ENCODE measurements at regions not wholly inside any gene's neighbourhood (a gene's known extent, or its start where the extent isn't known, plus 50 kb on each side); places are given as distances from the start of the nearest gene placed in this dataset.
A peak's percentile ranks its signal among the peaks of the same experiment; 100 is the strongest.
"Not testable (repeated sequence)": the region's sequence is repeated elsewhere in the genome, so short reads cannot be mapped to it uniquely, and the experiment has no call there.

DNA sequence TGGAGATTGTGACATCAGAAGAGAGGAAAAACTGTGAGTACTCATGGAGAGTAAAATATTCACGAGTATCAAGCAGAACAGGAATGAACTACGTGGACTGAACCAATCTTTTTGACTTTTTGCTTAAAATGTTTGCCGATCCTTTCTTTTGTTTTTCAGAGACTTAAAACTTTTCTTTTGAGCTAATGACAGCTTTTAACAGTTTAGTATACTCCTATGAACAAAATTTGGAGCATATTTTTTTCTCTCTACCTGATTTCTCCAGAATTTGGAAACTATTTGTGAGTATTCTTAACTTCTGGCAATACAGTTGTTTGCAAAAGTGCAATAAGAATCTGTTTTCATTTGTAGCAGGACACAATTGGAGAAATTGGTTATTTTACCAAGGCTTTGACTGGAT lies 786.3 kb downstream of the SORCS1 start:
- TF ChIP-seq, protein P1, sequence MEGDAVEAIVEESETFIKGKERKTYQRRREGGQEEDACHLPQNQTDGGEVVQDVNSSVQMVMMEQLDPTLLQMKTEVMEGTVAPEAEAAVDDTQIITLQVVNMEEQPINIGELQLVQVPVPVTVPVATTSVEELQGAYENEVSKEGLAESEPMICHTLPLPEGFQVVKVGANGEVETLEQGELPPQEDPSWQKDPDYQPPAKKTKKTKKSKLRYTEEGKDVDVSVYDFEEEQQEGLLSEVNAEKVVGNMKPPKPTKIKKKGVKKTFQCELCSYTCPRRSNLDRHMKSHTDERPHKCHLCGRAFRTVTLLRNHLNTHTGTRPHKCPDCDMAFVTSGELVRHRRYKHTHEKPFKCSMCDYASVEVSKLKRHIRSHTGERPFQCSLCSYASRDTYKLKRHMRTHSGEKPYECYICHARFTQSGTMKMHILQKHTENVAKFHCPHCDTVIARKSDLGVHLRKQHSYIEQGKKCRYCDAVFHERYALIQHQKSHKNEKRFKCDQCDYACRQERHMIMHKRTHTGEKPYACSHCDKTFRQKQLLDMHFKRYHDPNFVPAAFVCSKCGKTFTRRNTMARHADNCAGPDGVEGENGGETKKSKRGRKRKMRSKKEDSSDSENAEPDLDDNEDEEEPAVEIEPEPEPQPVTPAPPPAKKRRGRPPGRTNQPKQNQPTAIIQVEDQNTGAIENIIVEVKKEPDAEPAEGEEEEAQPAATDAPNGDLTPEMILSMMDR (IDR thresholded peaks at IDR 0.05; ENCODE audit: low read depth, low read length), result no peak

DNA sequence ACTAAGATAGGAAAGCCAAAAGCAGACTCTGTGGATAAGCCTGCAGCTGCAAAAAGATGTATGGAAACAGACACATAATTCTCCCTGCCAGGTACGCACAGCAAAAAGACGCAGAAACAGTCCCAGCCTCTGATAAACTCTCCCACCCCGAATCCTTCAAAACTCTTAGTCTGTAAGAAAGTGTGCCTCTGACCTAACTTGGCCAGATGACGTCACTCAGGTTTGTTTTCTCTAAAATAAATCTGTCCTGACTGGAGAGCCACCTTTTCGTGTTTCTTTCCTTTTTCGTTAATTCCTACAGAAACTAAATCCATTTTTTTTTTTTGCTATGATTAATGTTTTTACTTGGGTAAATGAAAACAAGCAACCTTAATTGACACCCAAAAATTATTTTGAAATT lies 793.8 kb downstream of the SORCS1 start:
- H3K4me3 ChIP-seq, result no peak overlapping the region
- H3K9me3 ChIP-seq (ENCODE audit: low read depth), result no peaks in the 10 kb centered on the region

More for the DNA sequence above, 786.3 kb downstream of the SORCS1 start:
- no peak overlapping the region for H3K4me3 ChIP-seq
- no peaks in the 10 kb centered on the region for H3K9me3 ChIP-seq (ENCODE audit: low read depth)
- no peaks in the 10 kb centered on the region for H3K27me3 ChIP-seq
- H3K27ac ChIP-seq, result no peak overlapping the region
- peaks cover 13% of the 10 kb centered on the region for H3K4me1 ChIP-seq (ENCODE audit: low read depth)
- H3K36me3 ChIP-seq, result no peaks in the 10 kb centered on the region
- no peak for DNase-seq (ENCODE audit: low read depth in 1 of 2, low spot score in 1 of 2)

DNA sequence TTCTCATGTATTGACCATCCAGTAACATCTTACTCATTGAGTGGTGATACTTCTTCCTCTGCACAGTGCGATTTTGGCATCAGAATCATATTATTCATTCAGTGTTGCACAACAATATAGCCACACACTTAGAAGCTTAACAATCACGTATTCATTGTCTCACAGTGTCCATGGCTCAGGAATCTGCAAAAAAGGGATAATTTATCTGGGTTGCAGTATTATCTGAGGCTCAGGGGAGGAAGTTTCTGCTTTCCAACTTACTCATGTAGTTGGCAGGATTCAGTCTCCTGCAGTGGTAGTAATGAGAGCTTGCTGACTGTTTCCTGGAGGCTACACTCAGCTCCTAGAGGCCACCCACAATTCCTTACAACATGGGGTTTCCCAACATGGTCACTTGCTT lies 803.6 kb downstream of the SORCS1 start:
- Histone ChIP-seq H3K27ac (no peak overlapping the region), H3K27me3 (no peaks in the 10 kb centered on the region), H3K4me3 (no peak overlapping the region), H3K9me3 (ENCODE audit: low read depth) (no peaks in the 10 kb centered on the region), H3K36me3 (no peaks in the 10 kb centered on the region), H3K4me1 (ENCODE audit: low read depth) (no peaks in the 10 kb centered on the region)
- peak in 1 of 2 donors; percentile 96 for DNase-seq (ENCODE audit: low read depth in 1 of 2, low spot score in 1 of 2)
- TF ChIP-seq, protein P1 (IDR thresholded peaks at IDR 0.05; ENCODE audit: low read depth, low read length), result no peak

More for the DNA sequence above, 793.8 kb downstream of the SORCS1 start:
- Histone ChIP-seq H3K36me3 (no peaks in the 10 kb centered on the region), H3K27me3 (no peaks in the 10 kb centered on the region), H3K4me1 (ENCODE audit: low read depth) (peaks cover 17% of the 10 kb centered on the region), H3K27ac (no peak overlapping the region)
- DNase-seq (ENCODE audit: low read depth in 1 of 2, low spot score in 1 of 2), result no peak
- TF ChIP-seq, protein P1 (IDR thresholded peaks at IDR 0.05; ENCODE audit: low read depth, low read length), result no peak

DNA sequence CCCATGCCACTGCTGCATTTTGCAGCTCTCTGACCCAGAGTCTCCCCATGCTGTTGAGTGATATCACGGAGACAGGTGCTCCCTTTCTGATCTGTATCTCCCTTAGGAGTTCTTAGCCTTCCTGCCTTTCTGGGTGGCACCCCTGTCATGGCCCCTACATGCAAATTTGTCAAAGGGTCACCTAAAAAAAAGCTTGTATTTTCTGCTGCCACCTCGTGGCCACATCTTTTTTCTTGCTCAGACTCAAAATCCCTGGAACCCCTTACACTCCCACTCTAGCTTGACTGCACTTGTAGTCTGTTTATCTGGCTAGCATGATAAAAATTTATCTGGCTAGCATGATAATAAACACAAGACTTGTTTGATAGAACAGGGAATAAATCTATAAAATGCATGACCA lies 809.1 kb downstream of the SORCS1 start:
- Histone ChIP-seq H3K27ac (no peak overlapping the region), H3K4me1 (ENCODE audit: low read depth) (no peaks in the 10 kb centered on the region), H3K4me3 (no peak overlapping the region), H3K27me3 (no peaks in the 10 kb centered on the region), H3K36me3 (no peaks in the 10 kb centered on the region), H3K9me3 (ENCODE audit: low read depth) (no peaks in the 10 kb centered on the region)
- peak in 1 of 2 donors; percentile 8 for DNase-seq (ENCODE audit: low read depth in 1 of 2, low spot score in 1 of 2)
- TF ChIP-seq, protein P1 (IDR thresholded peaks at IDR 0.05; ENCODE audit: low read depth, low read length), result peak; percentile 49

DNA sequence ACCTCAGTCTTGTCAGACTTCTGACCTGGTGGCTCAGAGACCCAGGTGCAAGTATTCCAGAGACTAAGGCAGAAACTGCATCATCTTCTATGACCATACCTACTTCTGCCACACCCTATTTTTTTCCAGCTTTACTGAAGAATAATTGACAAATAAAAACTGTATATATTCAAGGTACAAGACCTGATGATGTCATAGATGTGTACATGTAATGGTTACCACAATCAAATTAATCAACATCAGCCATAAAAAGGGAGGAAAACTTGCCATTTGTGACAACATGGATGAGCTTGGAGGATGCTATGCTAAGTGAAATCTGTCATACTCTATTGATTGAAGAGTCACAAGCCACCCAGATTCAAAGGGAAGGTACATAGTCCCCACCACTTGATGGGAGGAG lies 815.6 kb downstream of the SORCS1 start:
- Histone ChIP-seq H3K4me1 (ENCODE audit: low read depth) (no peaks in the 10 kb centered on the region), H3K9me3 (ENCODE audit: low read depth) (no peaks in the 10 kb centered on the region), H3K27me3 (no peaks in the 10 kb centered on the region), H3K27ac (no peak overlapping the region), H3K4me3 (no peak overlapping the region), H3K36me3 (no peaks in the 10 kb centered on the region)
- TF ChIP-seq, protein P1 (IDR thresholded peaks at IDR 0.05; ENCODE audit: low read depth, low read length), result no peak
- DNase-seq (ENCODE audit: low read depth in 1 of 2, low spot score in 1 of 2), result no peak

DNA sequence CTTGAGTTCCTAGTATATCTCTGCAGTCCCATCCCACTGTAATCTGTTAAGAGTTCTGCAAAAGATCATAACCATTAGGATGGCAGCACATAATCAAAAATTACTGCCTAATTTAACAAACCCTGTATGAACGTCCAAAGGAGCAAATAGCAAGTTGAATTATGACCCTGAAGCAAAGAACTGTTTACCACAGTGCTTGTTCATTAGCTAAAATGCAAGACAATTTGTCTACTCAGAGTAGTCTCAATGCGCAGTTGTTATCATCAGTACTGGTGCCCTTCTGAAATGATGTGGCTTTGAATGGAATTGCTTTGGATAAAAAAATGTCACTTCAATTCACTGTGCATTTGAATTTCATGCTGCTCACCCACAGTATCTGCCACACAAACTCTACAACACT lies 817.0 kb downstream of the SORCS1 start:
- no peak for DNase-seq (ENCODE audit: low read depth in 1 of 2, low spot score in 1 of 2)
- no peaks in the 10 kb centered on the region for H3K9me3 ChIP-seq (ENCODE audit: low read depth)
- no peak overlapping the region for H3K4me3 ChIP-seq
- no peak overlapping the region for H3K27ac ChIP-seq
- no peaks in the 10 kb centered on the region for H3K4me1 ChIP-seq (ENCODE audit: low read depth)
- no peaks in the 10 kb centered on the region for H3K27me3 ChIP-seq
- TF ChIP-seq, protein P1 (IDR thresholded peaks at IDR 0.05; ENCODE audit: low read depth, low read length), result no peak
- H3K36me3 ChIP-seq, result no peaks in the 10 kb centered on the region

DNA sequence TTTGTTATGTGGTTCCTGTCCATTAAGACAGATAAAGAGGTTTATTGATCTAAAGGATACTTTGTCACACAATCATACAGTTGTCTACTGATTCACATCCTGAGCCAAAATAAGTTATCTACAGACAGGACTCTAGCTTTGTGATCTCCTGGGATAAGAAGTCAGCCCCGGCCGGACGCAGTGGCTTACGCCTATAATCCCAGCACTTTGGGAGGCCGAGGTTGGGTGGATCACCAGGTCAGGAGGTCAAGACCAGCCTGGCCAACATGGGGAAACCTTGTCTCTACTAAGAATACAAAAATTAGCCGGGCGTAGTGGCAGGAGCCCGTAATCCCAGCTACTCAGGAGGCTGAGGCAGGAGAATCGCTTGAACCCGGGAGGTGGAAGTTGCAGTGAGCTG lies 821.0 kb downstream of the SORCS1 start:
- H3K9me3 ChIP-seq (ENCODE audit: low read depth); DNase-seq (ENCODE audit: low read depth in 1 of 2, low spot score in 1 of 2); H3K36me3 ChIP-seq; H3K27me3 ChIP-seq; H3K27ac ChIP-seq; H3K4me1 ChIP-seq (ENCODE audit: low read depth); H3K4me3 ChIP-seq: not testable (repeated sequence)
